ENCODE measurements at regions not wholly inside any gene's neighbourhood (a gene's known extent, or its start where the extent isn't known, plus 50 kb on each side); places are given as distances from the start of the nearest gene placed in this dataset.

DNA sequence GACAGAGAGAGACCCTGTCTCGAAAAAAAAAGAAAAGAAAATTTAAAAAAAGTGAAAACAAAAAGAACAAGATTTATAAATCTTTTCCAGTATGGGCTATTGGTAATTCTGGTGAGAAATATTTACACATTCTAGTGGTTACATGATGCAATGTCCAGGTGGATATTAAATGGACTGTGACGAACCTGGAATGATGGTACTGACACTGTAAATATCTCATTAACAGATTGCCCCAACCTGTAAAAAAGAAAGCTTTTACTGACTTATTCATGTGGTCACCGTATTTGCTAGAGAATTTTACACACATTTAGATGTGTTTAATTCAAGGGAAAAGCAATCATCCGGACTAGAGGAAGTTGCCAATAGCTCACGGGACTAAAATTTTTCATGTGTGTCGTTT is 162.1 kb upstream of the LRIG1 start:
- no peak for TF ChIP-seq RAD21 (IDR thresholded peaks at IDR 0.05; ENCODE audit: low read depth)
- TF ChIP-seq, protein P1, sequence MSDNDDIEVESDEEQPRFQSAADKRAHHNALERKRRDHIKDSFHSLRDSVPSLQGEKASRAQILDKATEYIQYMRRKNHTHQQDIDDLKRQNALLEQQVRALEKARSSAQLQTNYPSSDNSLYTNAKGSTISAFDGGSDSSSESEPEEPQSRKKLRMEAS (IDR thresholded peaks at IDR 0.05) = no peak
- no peak for TF ChIP-seq NFIC (IDR thresholded peaks at IDR 0.05)
- TF ChIP-seq REST (IDR thresholded peaks at IDR 0.05; ENCODE audit: low read depth) = no peak
- TF ChIP-seq EP300 (IDR thresholded peaks at IDR 0.05; ENCODE audit: borderline replicate concordance) = no peak
- no peak for TF ChIP-seq YY1 (IDR thresholded peaks at IDR 0.05; ENCODE audit: low read depth)
- TF ChIP-seq ZBTB7A (IDR thresholded peaks at IDR 0.05; ENCODE audit: low read depth) = no peak
- no peak for TF ChIP-seq CEBPB (IDR thresholded peaks at IDR 0.05)
- no peak for TF ChIP-seq EGR1 (IDR thresholded peaks at IDR 0.05)
- no peak for TF ChIP-seq TAF1 (IDR thresholded peaks at IDR 0.05; ENCODE audit: low read depth)
- no peak for TF ChIP-seq CREB1 (IDR thresholded peaks at IDR 0.05; ENCODE audit: low read depth)
- TF ChIP-seq TEAD4 (IDR thresholded peaks at IDR 0.05) = no peak
- TF ChIP-seq FOXM1 (IDR thresholded peaks at IDR 0.05; ENCODE audit: borderline replicate concordance, low read depth) = no peak

Data from Ishikawa (cell line).